ENCODE measurements at regions not wholly inside any gene's neighbourhood (a gene's known extent, or its start where the extent isn't known, plus 50 kb on each side); places are given as distances from the start of the nearest gene placed in this dataset.

DNA sequence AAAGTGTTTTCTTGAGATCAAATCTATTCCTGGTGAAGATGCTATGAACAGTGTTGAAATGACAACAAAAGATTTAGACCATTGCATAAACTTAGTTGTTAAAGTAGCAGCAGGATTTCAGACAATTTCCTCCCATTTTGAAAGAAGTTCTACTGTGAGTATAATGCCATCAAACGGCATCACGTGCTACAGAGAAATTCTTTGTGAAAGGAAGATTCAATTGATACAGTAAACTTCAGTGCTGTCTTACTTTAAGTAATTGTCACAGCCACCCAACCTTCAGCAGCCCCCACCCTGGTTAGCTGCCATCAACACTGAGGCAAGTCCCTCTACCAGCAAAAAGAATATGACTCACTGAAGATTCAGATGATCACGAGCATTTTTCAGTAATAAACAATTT is 115.2 kb downstream of the TES start:
- TF ChIP-seq, protein P1, sequence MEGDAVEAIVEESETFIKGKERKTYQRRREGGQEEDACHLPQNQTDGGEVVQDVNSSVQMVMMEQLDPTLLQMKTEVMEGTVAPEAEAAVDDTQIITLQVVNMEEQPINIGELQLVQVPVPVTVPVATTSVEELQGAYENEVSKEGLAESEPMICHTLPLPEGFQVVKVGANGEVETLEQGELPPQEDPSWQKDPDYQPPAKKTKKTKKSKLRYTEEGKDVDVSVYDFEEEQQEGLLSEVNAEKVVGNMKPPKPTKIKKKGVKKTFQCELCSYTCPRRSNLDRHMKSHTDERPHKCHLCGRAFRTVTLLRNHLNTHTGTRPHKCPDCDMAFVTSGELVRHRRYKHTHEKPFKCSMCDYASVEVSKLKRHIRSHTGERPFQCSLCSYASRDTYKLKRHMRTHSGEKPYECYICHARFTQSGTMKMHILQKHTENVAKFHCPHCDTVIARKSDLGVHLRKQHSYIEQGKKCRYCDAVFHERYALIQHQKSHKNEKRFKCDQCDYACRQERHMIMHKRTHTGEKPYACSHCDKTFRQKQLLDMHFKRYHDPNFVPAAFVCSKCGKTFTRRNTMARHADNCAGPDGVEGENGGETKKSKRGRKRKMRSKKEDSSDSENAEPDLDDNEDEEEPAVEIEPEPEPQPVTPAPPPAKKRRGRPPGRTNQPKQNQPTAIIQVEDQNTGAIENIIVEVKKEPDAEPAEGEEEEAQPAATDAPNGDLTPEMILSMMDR (conservative IDR thresholded peaks at IDR 0.05; ENCODE audit: low read depth, low read length): no peak
- TF ChIP-seq EZH2 (IDR thresholded peaks at IDR 0.05; ENCODE audit: low read length, unreplicated experiment): no peak
